NOMO-1 treated with DMSO at 0.1 percent for 48 hours (cell line): ENCODE measurements at regions not wholly inside any gene's neighbourhood (a gene's known extent, or its start where the extent isn't known, plus 50 kb on each side); places are given as distances from the start of the nearest gene placed in this dataset.

Experiments used
- DNase-seq: peaks from one replicate; lab custom pipeline; 2025; ENCODE audit not compliant: unreplicated experiment; lab: John Stamatoyannopoulos, UW

GRCh38 chr10:78759456-78760120, 309.2 kb upstream of the ZMIZ1 start:
- DNase-seq: no peak

- DNase-seq: no peak
Observed at GRCh38 chr10:78760463-78761310, 308.1 kb upstream of the ZMIZ1 start.

GRCh38 chr10:78761311-78761781, 307.4 kb upstream of the ZMIZ1 start:
- no peak for DNase-seq

GRCh38 chr10:78762086-78762630, 306.6 kb upstream of the ZMIZ1 start:
- DNase-seq: no peak

GRCh38 chr10:78763234-78763633, 305.5 kb upstream of the ZMIZ1 start:
- DNase-seq: no peak

GRCh38 chr10:78763651-78764395, 304.9 kb upstream of the ZMIZ1 start:
- DNase-seq: no peak

- DNase-seq: peak; percentile 24
Observed at GRCh38 chr10:78764436-78764835, 304.3 kb upstream of the ZMIZ1 start.

- no peak for DNase-seq
Observed at GRCh38 chr10:78764846-78765430, 303.8 kb upstream of the ZMIZ1 start.

GRCh38 chr10:78765726-78766335, 302.9 kb upstream of the ZMIZ1 start:
- no peak for DNase-seq

- DNase-seq: no peak
Observed at GRCh38 chr10:78766603-78767002, 302.2 kb upstream of the ZMIZ1 start.

GRCh38 chr10:78768041-78768835, 300.5 kb upstream of the ZMIZ1 start:
- DNase-seq: no peak

- DNase-seq: no peak
Observed at GRCh38 chr10:78768876-78769275, 299.9 kb upstream of the ZMIZ1 start.

- DNase-seq: no peak
Observed at GRCh38 chr10:78769526-78769925, 299.2 kb upstream of the ZMIZ1 start.

GRCh38 chr10:78770167-78771090, 298.3 kb upstream of the ZMIZ1 start:
- no peak for DNase-seq

GRCh38 chr10:78771260-78771659, 297.5 kb upstream of the ZMIZ1 start:
- DNase-seq: no peak

- no peak for DNase-seq
Observed at GRCh38 chr10:78771808-78772455, 296.8 kb upstream of the ZMIZ1 start.

GRCh38 chr10:78772486-78772885, 296.3 kb upstream of the ZMIZ1 start:
- DNase-seq: no peak

GRCh38 chr10:78772986-78773530, 295.7 kb upstream of the ZMIZ1 start:
- DNase-seq: no peak
